Body of pancreas (tissue), 4 donors: ENCODE measurements at regions not wholly inside any gene's neighbourhood (a gene's known extent, or its start where the extent isn't known, plus 50 kb on each side); places are given as distances from the start of the nearest gene placed in this dataset.
A peak's percentile ranks its signal among the peaks of the same experiment; 100 is the strongest.

Source experiments
- ATAC-seq: fragments of 150-250 bp; one replicate; pipeline ENCODE4 v1.9.1; 2016
- DNase-seq, 4 donors: peaks; one replicate each; pipeline ENCODE4 v3.0.0-alpha.2; 2019
- H3K27ac ChIP-seq, 4 donors: fragments of 200-600 bp; sonication (generic); 1 replicate in 3 of 4; 2 replicates in 1 of 4; pipeline versions ENCODE4 v1.5.1 to v1.6.1; 2016 to 2019; ENCODE audit warnings: mild to moderate bottlenecking in 1 of 4, mixed read lengths in 1 of 4, moderate library complexity in 1 of 4
- H3K27me3 ChIP-seq, 2 donors: fragments of 200-600 bp; sonication (generic); one replicate each; pipeline ENCODE4 v1.6.0; 2016; ENCODE audit warnings: mild to moderate bottlenecking in 1 of 2
- H3K36me3 ChIP-seq, 2 donors: fragments of 200-600 bp; sonication (generic); replicated peaks in 1 of 2; 2 replicates each; pipeline ENCODE4 v1.5.1; 2016; ENCODE audit warnings: low read depth in 2 of 2; ENCODE audit not compliant: insufficient read depth in 1 of 2
- H3K4me1 ChIP-seq: fragments of 200-600 bp; sonication (generic); one replicate; pipeline ENCODE4 v1.6.0; 2016
- H3K4me3 ChIP-seq, 2 donors: fragments of 200-600 bp; sonication (generic); 1 replicate in 1 of 2; 2 replicates in 1 of 2; pipeline ENCODE4 v1.5.1; 2016 to 2019
- H3K9me3 ChIP-seq, 3 donors: fragments of 200-600 bp; sonication (generic); 1 replicate in 2 of 3; 2 replicates in 1 of 3; pipeline ENCODE4 v1.5.1; 2016
- POLR2A ChIP-seq, 3 donors: fragments of 450-650 bp; IDR thresholded peaks; one replicate each; pipeline ENCODE4 v1.6.1; 2016; ENCODE audit warnings: antibody characterized with exemption in 3 of 3, mild to moderate bottlenecking in 2 of 3
- WGBS, 2 donors: methylation state at CpG; one replicate each; pipeline ENCODE4 v1.1.5; 2017; 5-methylcytosine and 5-hydroxymethylcytosine counted together
- intact Hi-C: fragments of 100-400 bp; cut with DNase I; formaldehyde crosslinking; loops from one replicate; pipeline ENCODE4 v1.15.1; 2023
- TF ChIP-seq, protein P1 (sequence below), 7 experiments: fragments of 450-650 bp in 4 of 7; fragments of 200-600 bp in 3 of 7; sonication (generic) in 3 of 7; IDR thresholded peaks; one replicate each; pipeline ENCODE4 v1.5.1; 2016 to 2019; ENCODE audit warnings: antibody characterized with exemption in 7 of 7

DNA sequence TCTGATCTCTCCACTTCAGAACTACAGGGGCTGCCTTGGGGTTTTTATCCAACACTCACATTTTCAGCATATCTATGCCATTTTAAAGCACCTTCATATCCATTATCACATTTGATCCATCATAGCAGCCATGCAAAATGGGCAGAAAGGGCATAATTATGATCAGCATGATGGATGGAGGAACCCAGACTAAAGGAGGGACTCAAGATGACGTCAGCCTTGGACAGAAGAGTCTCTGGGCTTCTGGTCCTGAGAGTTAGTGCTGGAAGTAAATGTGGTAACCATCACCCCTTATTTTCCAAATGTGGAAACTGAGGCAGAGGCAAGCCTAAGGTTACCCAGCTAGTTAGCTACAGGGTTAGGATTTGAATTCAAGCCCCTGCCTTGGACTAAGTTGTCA is 273.1 kb downstream of the DRD1 start:
- intact Hi-C loops = no loop called here
- DNase-seq (no peak), ATAC-seq (no peak)
- no peak overlapping the region for H3K27ac ChIP-seq
- H3K9me3 ChIP-seq = no peaks in the 10 kb centered on the region
- no peaks in the 10 kb centered on the region for H3K36me3 ChIP-seq
- H3K27me3 ChIP-seq = no peaks in the 10 kb centered on the region
- H3K4me1 ChIP-seq = no peaks in the 10 kb centered on the region
- 84 to 92% methylated on average over 1 of the region's 1 CpG for WGBS, 2 donors
- no peak overlapping the region for H3K4me3 ChIP-seq
- TF ChIP-seq POLR2A (IDR thresholded peaks at IDR 0.05) = no peak
- TF ChIP-seq, protein P1, sequence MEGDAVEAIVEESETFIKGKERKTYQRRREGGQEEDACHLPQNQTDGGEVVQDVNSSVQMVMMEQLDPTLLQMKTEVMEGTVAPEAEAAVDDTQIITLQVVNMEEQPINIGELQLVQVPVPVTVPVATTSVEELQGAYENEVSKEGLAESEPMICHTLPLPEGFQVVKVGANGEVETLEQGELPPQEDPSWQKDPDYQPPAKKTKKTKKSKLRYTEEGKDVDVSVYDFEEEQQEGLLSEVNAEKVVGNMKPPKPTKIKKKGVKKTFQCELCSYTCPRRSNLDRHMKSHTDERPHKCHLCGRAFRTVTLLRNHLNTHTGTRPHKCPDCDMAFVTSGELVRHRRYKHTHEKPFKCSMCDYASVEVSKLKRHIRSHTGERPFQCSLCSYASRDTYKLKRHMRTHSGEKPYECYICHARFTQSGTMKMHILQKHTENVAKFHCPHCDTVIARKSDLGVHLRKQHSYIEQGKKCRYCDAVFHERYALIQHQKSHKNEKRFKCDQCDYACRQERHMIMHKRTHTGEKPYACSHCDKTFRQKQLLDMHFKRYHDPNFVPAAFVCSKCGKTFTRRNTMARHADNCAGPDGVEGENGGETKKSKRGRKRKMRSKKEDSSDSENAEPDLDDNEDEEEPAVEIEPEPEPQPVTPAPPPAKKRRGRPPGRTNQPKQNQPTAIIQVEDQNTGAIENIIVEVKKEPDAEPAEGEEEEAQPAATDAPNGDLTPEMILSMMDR (IDR thresholded peaks at IDR 0.05) = no peak

GRCh38 chr5:175168882-175169507 is 275.0 kb downstream of the DRD1 start:
- TF ChIP-seq, protein P1 (IDR thresholded peaks at IDR 0.05) = no peak
- no peak for TF ChIP-seq POLR2A (IDR thresholded peaks at IDR 0.05)
- no peak overlapping the region for H3K4me3 ChIP-seq
- WGBS, 2 donors = 84 to 85% methylated on average over 8 of the region's 8 CpGs
- H3K36me3 ChIP-seq = no peaks in the 10 kb centered on the region
- H3K4me1 ChIP-seq = no peaks in the 10 kb centered on the region
- DNase-seq (no peak), ATAC-seq (no peak)
- intact Hi-C loops = no loop called here
- no peaks in the 10 kb centered on the region for H3K9me3 ChIP-seq
- no peak overlapping the region for H3K27ac ChIP-seq
- no peaks in the 10 kb centered on the region for H3K27me3 ChIP-seq

- 16 to 23% methylated on average over 2 of the region's 2 CpGs for WGBS, 2 donors
- Histone ChIP-seq H3K27me3 (no peaks in the 10 kb centered on the region), H3K27ac (no peak overlapping the region), H3K4me3 (no peak overlapping the region), H3K4me1 (no peaks in the 10 kb centered on the region), H3K9me3 (no peaks in the 10 kb centered on the region), H3K36me3 (no peaks in the 10 kb centered on the region)
- intact Hi-C loops = no loop called here
- DNase-seq = peak in 1 of 4 donors; percentile 32
- TF ChIP-seq, protein P1 (IDR thresholded peaks at IDR 0.05) = no peak
- TF ChIP-seq POLR2A (IDR thresholded peaks at IDR 0.05) = no peak
- no peak for ATAC-seq
Measured at GRCh38 chr5:175166026-175166425, 278.0 kb downstream of the DRD1 start.

DNA sequence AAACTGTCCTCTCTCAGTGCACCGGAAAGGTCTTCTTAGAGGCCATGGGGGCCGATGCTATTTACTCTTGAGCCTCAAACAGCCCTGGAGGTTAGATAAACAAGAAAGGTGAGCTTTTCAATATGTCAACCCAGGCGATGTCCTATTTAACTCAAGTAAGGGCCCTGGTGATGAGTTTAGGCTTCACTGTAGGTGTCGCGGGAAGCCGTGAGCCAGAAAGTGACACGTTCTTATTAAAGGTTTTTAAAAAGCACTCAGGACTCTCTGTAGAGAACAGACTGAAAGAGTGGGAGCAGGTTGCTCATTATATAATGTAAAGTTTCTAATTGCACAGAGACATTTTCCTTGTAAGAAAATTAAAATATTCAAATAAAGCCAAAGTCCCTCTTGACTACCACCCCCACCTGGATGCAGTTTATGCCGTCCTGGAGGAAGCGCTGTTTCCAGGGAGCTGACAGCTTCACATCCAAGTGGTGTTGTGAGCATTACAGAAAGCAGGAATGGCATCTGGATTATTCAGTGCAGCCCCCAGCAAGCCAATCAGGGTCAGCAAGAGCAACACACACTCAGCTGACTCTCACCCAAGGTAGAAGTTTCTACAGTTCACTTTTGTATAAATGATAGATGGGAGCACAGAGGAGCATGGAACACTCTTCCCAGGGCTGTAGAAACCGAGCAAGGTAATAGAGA is 280.3 kb downstream of the DRD1 start:
- Histone ChIP-seq H3K36me3 (no peaks in the 10 kb centered on the region), H3K4me3 (no peak overlapping the region), H3K27ac (no peak overlapping the region), H3K4me1 (no peaks in the 10 kb centered on the region), H3K27me3 (no peaks in the 10 kb centered on the region), H3K9me3 (no peaks in the 10 kb centered on the region)
- DNase-seq (no peak), ATAC-seq (no peak)
- no peak for TF ChIP-seq POLR2A (IDR thresholded peaks at IDR 0.05)
- TF ChIP-seq, protein P1 (IDR thresholded peaks at IDR 0.05) = no peak
- intact Hi-C loops = no loop called here
- WGBS, 2 donors = 62 to 73% methylated on average over 10 of the region's 10 CpGs

DNA sequence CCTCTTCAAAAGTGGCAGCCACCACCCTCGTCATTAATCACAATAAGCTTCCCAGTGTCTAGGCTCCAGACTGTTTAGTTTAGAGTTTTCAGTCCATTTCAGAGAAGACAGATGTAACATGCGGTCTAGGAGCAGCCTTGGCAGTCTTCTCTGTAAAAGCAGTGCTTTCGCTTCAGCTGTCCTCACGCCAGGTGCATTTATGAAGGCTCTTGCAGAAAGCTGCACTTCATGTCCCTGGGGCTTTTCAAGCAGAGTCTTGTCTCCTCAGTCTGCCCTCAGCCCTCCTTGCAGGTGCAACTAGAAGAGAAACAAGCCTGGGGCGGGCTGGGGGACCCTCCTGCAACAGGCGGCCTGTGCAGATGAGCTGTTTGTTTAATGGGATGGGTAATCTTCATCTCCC is 281.9 kb downstream of the DRD1 start:
- TF ChIP-seq, protein P1 (IDR thresholded peaks at IDR 0.05) = no peak
- TF ChIP-seq POLR2A (IDR thresholded peaks at IDR 0.05) = no peak
- Histone ChIP-seq H3K27ac (no peak overlapping the region), H3K4me1 (no peaks in the 10 kb centered on the region), H3K36me3 (no peaks in the 10 kb centered on the region), H3K4me3 (no peak overlapping the region), H3K9me3 (no peaks in the 10 kb centered on the region), H3K27me3 (no peaks in the 10 kb centered on the region)
- DNase-seq (no peak), ATAC-seq (no peak)
- 63% methylated on average over 6 of the region's 6 CpGs for WGBS, 2 donors
- intact Hi-C loops = no loop called here
